ENCODE measurements at regions not wholly inside any gene's neighbourhood (a gene's known extent, or its start where the extent isn't known, plus 50 kb on each side); places are given as distances from the start of the nearest gene placed in this dataset.

DNA sequence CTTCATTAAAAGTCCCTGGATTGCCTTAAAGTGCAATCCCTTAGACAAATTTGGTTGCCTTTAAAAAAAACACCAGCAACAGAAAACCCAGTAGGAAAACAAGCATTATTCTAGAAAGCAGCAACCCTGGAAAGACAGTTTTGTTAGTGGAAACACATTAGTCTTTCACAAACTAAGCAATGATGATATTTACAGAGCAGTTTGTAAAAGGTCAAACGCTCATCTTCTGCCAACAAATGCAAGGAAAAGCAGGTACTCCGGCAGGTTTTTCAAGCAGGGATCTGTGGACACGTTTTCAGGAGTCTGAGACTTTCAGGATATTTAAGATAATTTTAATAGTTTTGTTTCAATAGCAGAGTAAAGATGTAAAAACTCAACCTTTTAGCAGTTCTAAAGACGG is 202.2 kb downstream of the EXOC5 start:
- TF ChIP-seq BHLHE40 (IDR thresholded peaks at IDR 0.05; ENCODE audit: borderline replicate concordance) (no peak), ARNT (IDR thresholded peaks at IDR 0.05) (no peak), FOXM1 (IDR thresholded peaks at IDR 0.05; ENCODE audit: borderline replicate concordance) (no peak), SUZ12 (IDR thresholded peaks at IDR 0.05) (no peak), ZNF384 (IDR thresholded peaks at IDR 0.05) (no peak), ELF4 (IDR thresholded peaks at IDR 0.05) (no peak), FOXK2 (IDR thresholded peaks at IDR 0.05) (no peak), SP1 (IDR thresholded peaks at IDR 0.05) (no peak), CTBP1 (IDR thresholded peaks at IDR 0.05; ENCODE audit: borderline replicate concordance) (no peak)

Measured in HEK293T (cell line).